SU-DHL-6 (cell line): ENCODE measurements at regions not wholly inside any gene's neighbourhood (a gene's known extent, or its start where the extent isn't known, plus 50 kb on each side); places are given as distances from the start of the nearest gene placed in this dataset.

Experiments
- H2AFZ ChIP-seq: fragments of 200-600 bp; sonication (generic); 2 replicates; pipeline ENCODE4 v1.6.1; 2014; ENCODE audit warnings: low read depth, mild to moderate bottlenecking, moderate library complexity, mixed read lengths, antibody characterized with exemption, low read length; ENCODE audit not compliant: severe bottlenecking
- H3F3A ChIP-seq: fragments of 200-600 bp; shearing (Covaris generic); 2 replicates; pipeline ENCODE4 v1.6.0; 2016; ENCODE audit warnings: antibody characterized with exemption, mild to moderate bottlenecking; ENCODE audit not compliant: insufficient read depth
- H3K27ac ChIP-seq: fragments of 200-600 bp; sonication (generic); 2 replicates; pipeline ENCODE4 v1.5.1; 2016; ENCODE audit warnings: low read depth, mild to moderate bottlenecking, low read length, moderate library complexity, mixed read lengths
- H3K27me3 ChIP-seq: fragments of 200-600 bp; sonication (generic), shearing (Covaris generic); 2 replicates; pipeline ENCODE4 v1.6.0; 2014; ENCODE audit warnings: mild to moderate bottlenecking, low read length
- H3K36me3 ChIP-seq: fragments of 200-600 bp; sonication (generic); 2 replicates; pipeline ENCODE4 v1.6.1; 2014; ENCODE audit warnings: mild to moderate bottlenecking, low read length, mixed read lengths
- H3K4me2 ChIP-seq: fragments of 300-600, 200-600 bp; shearing (Covaris generic), sonication (generic); 2 replicates; pipeline ENCODE4 v1.6.0; 2014; ENCODE audit warnings: low read length, low read depth, mild to moderate bottlenecking; ENCODE audit not compliant: poor library complexity, severe bottlenecking
- H3K4me3 ChIP-seq: fragments of 200-600 bp; sonication (generic); 2 replicates; pipeline ENCODE4 v1.5.1; 2014; ENCODE audit warnings: antibody characterized with exemption, low read length, mild to moderate bottlenecking, mixed read lengths; ENCODE audit not compliant: insufficient read depth, poor library complexity, severe bottlenecking
- H3K79me2 ChIP-seq: fragments of 200-600 bp; sonication (generic); 2 replicates; pipeline ENCODE4 v1.6.1; 2014; ENCODE audit warnings: mild to moderate bottlenecking, low read length, moderate library complexity; ENCODE audit not compliant: insufficient read depth
- H3K9ac ChIP-seq: fragments of 200-600 bp; sonication (generic); 2 replicates; pipeline ENCODE4 v1.7.0; 2014; ENCODE audit warnings: mild to moderate bottlenecking, low read length
- H3K9me2 ChIP-seq: fragments of 200-600 bp; sonication (generic); replicated peaks from 2 replicates; pipeline ENCODE4 v1.6.1; 2014; ENCODE audit warnings: low read length; ENCODE audit not compliant: insufficient read depth
- H3K9me3 ChIP-seq: fragments of 200-600 bp; sonication (generic); 2 replicates; pipeline ENCODE4 v1.6.1; 2014; ENCODE audit warnings: low read length, mixed read lengths; ENCODE audit not compliant: insufficient read depth
- H4K20me1 ChIP-seq: fragments of 200-600 bp; sonication (generic); 2 replicates; pipeline ENCODE4 v1.6.1; 2014; ENCODE audit warnings: low read depth, mild to moderate bottlenecking, antibody characterized with exemption, low read length, moderate library complexity, mixed read lengths
- CTCF ChIP-seq: fragments of 200-600 bp; sonication (generic); IDR thresholded peaks from one replicate; pipeline ENCODE4 v1.5.1; 2017; ENCODE audit warnings: antibody characterized with exemption, mild to moderate bottlenecking, low read length, moderate library complexity; ENCODE audit not compliant: insufficient read depth, poor library complexity, severe bottlenecking
- EZH2phosphoT487 ChIP-seq: fragments of 200-600 bp; sonication (generic), shearing (Covaris generic); conservative IDR thresholded peaks from 2 replicates; pipeline ENCODE4 v1.6.1; 2018; ENCODE audit warnings: mild to moderate bottlenecking, antibody characterized with exemption, low read length, moderate library complexity, mixed read lengths

DNA sequence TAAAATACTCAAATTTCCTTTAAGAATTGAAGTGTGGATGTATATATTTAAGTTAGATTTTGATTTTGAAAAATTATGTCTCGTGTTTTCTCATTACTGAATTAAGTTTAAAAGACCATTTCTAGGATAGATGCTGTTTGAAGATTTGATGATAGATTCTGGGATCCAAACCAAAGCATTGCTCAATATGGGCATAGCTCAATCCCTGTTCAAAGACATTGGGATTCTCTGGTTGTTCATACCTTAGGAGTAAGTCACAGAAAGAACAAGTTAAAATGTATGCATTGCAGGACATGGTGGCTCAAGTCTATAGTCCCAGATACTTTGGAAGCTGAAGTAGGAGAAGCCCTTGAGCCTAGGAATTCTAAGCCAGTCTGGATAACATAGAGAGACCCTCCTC lies 622.3 kb downstream of the ADCYAP1 start:
- H3K4me3 ChIP-seq, result no peak overlapping the region
- H3K79me2 ChIP-seq, result no peaks in the 10 kb centered on the region
- no peaks in the 10 kb centered on the region for H3K9me2 ChIP-seq
- H3K36me3 ChIP-seq, result no peaks in the 10 kb centered on the region
- H3K4me2 ChIP-seq, result no peak overlapping the region
- H3F3A ChIP-seq, result no peaks in the 10 kb centered on the region
- H3K9ac ChIP-seq, result no peak overlapping the region
- no peaks in the 10 kb centered on the region for H3K27me3 ChIP-seq
- H2AFZ ChIP-seq, result no peak overlapping the region
- H3K27ac ChIP-seq, result no peak overlapping the region
- no peaks in the 10 kb centered on the region for H3K9me3 ChIP-seq
- TF ChIP-seq CTCF, result no peak
- no peak for TF ChIP-seq EZH2phosphoT487
- H4K20me1 ChIP-seq, result no peaks in the 10 kb centered on the region

DNA sequence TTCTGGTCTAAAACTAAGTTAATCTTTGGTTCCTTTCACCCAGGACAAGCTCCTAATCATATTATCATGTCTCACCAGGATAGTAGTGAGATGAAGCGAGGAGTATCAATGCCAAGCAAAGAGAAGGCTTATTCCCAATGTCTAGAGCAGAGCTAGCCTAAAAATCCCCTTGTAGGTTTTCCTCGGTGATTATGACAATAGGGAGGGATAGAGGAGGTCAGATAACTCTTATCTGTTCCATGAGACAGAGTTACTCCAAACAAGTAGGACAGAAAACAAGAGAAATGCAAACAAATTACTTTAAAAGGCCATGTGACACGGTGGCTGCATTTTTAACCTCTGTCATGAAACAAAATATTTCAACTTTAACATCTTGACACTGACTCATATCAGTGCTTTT lies 623.1 kb downstream of the ADCYAP1 start:
- no peaks in the 10 kb centered on the region for H3K36me3 ChIP-seq
- no peaks in the 10 kb centered on the region for H3K9me3 ChIP-seq
- no peak for TF ChIP-seq EZH2phosphoT487
- no peak for TF ChIP-seq CTCF
- no peaks in the 10 kb centered on the region for H3F3A ChIP-seq
- no peak overlapping the region for H2AFZ ChIP-seq
- H3K4me2 ChIP-seq, result no peak overlapping the region
- no peaks in the 10 kb centered on the region for H3K79me2 ChIP-seq
- H3K27me3 ChIP-seq, result no peaks in the 10 kb centered on the region
- no peak overlapping the region for H3K9ac ChIP-seq
- no peaks in the 10 kb centered on the region for H3K9me2 ChIP-seq
- no peaks in the 10 kb centered on the region for H4K20me1 ChIP-seq
- no peak overlapping the region for H3K4me3 ChIP-seq
- H3K27ac ChIP-seq, result no peak overlapping the region

DNA sequence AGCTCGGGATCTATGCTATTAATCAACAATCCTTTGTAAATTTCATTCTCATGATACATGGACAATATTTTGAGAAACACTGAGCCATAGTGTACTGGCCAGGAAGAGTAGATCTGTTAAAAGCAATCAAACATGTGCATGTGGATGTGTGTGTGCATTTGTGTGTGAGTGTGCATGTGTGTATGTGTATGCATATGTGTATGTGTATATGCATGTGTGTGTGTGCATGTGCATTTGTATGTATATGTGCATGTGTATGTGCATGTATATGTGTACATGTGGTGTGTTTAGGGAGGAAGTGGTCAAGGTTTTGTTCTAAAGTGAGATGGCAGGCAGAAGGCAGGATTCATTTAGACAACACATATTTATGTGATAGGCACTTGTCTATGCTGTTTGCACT lies 623.8 kb downstream of the ADCYAP1 start:
- no peak overlapping the region for H3K9ac ChIP-seq
- no peak overlapping the region for H3K4me2 ChIP-seq
- no peaks in the 10 kb centered on the region for H3K27me3 ChIP-seq
- no peaks in the 10 kb centered on the region for H3F3A ChIP-seq
- H3K4me3 ChIP-seq, result no peak overlapping the region
- no peaks in the 10 kb centered on the region for H3K9me3 ChIP-seq
- TF ChIP-seq EZH2phosphoT487 (no peak), CTCF (no peak)
- H3K27ac ChIP-seq, result no peak overlapping the region
- no peaks in the 10 kb centered on the region for H3K9me2 ChIP-seq
- no peak overlapping the region for H2AFZ ChIP-seq
- no peaks in the 10 kb centered on the region for H3K36me3 ChIP-seq
- H4K20me1 ChIP-seq, result no peaks in the 10 kb centered on the region
- H3K79me2 ChIP-seq, result no peaks in the 10 kb centered on the region
